Inferior parietal cortex (tissue), 1 donor: ENCODE measurements at regions not wholly inside any gene's neighbourhood (a gene's known extent, or its start where the extent isn't known, plus 50 kb on each side); places are given as distances from the start of the nearest gene placed in this dataset.
"Not testable (repeated sequence)": the region's sequence is repeated elsewhere in the genome, so short reads cannot be mapped to it uniquely, and the experiment has no call there.

Experiments used
- DNase-seq: peaks from one replicate; pipeline ENCODE4 v3.0.0-alpha.2; 2016; ENCODE audit errors: extremely low spot score

DNA sequence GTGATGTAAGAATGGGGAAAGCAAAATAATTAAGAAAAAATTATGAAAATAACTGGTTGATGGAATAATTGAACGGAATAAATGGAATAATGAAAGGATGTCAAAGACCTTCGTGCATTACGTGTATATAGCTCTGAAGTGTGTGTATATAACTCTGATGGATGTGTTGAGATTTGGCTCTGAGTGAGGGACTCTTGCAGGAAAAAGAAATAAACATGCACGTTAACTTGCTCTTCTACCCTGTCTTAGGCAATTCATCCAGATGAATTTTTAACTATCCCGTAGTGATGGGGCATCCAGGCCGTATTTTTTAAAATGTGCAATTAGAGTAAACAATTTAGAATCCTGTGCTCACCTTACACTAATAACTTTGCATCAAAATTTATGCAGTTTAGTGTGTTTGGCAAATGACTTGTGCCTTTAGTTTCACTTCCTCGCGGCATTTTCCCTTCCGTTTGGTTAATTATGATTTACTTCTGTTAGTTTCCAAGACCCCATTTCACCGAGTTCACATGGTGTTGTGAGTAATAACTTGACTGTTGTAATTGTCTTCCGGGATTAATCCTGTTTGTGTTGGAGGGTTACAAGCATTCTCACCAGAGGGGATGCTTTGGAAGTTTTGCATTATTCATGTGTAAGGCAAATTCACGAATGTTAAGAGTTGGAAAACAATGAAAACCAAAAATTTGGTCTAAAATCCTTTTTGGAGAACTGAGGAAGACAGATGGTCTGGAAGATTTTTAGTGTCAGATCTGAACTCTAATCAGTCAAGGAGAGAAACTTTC lies 256.5 kb upstream of the FAT1 start:
- no peak for DNase-seq

DNA sequence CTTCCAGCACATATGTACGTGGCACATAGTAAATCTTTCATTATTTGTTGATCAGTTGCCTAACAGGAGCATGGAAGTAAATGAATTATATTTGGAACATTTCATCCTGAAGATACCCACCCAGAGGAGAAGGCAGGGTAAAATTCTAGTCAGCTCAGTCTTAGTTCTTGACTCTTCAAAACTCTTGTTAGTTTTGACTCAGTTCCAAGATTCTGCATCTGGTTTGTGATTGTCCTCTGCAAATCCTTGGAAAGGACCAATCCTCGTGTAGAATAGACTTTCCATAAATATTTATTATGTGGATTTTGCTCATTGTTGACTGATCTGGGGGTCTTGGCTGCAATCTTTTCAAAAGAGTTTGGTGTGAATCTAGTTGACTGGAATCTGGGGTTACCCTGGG lies 257.5 kb upstream of the FAT1 start:
- DNase-seq: no peak

DNA sequence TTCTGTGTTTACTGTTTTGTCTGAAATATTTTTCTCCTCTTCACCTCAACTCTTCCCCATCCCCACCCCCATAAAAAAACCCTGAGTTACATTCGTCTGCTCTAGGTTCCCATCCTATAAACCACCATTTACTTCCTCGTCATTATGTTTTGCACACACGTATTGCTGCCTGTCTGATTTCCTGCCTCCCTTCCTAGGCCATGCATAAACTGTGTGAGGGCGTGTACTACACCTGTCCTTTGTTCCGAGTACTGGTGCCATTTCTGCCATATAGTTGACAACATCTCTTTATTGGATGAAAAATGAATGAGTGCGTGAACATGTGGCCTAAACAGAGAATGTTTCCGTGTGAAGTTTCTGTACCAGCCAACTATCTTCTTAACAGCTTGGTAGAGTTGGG lies 258.5 kb upstream of the FAT1 start:
- DNase-seq: no peak

DNA sequence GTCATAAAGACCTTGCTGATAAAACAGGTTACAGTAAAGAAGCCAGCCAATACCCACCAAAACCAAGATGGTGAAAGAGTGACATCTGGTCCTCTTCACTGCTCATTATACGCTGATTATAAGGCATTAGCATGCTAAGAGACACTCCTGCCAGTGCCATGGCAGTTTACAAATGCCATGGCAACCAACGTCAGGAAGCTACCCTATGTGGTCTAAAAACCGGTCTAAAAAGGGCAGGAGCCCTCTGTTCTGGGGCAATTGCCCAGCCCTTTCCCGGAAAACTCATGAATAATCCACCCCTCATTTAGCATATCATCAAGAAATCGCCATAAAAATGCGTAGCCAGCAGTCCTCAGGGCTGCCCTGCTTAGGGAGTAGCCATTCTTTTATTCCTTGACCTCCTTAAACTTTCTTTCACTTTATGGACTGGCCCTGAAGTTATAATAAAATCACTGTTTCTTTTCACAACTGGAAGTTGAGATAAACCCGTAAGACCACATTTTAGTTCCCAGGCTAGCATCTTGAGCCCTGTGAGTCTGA lies 260.5 kb upstream of the FAT1 start:
- no peak for DNase-seq

DNA sequence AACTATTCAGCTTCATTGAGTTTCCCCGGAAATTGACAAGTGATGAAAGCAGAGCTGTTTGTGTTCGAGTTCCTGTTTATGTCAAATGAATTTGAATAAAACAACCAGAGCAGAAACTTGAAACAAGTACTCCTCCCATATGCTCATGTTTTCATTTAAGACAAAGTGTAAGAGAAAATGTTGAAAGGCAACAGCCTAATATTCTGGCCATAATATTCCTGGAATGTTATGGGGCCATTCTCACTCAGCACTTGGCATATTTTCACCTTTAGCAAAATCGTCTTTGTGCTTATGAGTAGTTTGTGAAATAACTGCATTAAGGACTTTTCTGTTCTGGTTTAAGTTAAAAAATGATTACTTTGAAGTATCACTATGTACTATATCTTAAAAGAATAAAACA lies 276.0 kb upstream of the FAT1 start:
- DNase-seq: no peak

DNA sequence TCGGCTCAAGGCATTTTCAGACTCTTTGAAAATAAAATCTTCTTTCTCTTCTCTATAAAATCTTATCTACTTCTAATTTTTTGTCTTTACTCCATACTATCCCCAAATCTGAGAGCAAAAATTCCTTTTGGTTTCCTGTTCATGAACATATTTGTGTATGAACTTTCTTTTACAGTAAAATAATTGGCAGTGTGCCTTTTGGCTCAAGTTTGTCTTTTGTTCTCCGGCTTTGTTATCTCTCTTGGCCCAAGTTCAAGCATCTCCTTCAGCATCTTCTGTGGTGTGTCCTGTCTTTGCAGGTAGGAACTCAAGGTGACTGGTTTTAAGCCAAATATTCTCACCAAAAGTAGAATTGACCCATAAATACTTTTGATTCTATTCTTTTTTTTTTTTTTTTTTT lies 276.6 kb upstream of the FAT1 start:
- DNase-seq: no peak

DNA sequence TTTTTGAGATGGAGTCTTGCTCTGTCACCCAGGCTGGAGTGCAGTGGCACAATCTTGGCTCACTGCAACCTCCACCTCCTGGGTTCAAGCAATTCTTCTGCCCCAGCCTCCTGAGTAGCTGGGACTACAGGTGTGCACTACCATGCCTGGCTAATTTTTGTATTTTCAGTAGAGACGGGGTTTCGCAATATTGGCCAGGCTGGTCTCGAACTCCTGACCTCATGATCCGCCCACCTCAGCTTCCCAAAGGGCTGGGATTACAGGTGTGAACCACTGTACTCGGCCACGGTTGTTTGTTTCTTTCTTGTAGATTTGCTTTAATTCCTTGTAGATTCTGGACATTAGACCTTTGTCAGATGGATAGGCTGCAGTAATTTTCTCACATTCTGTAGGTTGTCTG lies 278.5 kb upstream of the FAT1 start:
- DNase-seq: not testable (repeated sequence)

DNA sequence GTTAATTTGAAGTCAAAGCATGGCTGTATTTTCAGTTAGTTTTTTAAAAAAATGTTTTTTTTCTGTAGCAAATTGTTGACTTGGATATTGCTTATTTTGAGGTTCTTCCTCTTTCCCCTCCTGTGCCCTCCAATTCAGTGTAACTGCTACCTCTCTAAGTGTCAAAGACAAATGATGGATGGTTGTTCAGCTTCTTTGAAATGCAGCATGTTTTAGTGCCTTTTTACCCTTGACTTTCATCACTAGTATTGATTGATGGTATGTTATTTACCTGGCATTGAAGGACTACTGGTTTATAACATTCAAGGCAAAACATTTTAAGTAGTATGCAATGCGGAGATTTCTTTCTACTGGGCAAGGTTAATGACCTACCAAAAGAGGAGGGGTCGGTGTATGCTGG lies 281.0 kb upstream of the FAT1 start:
- no peak for DNase-seq

DNA sequence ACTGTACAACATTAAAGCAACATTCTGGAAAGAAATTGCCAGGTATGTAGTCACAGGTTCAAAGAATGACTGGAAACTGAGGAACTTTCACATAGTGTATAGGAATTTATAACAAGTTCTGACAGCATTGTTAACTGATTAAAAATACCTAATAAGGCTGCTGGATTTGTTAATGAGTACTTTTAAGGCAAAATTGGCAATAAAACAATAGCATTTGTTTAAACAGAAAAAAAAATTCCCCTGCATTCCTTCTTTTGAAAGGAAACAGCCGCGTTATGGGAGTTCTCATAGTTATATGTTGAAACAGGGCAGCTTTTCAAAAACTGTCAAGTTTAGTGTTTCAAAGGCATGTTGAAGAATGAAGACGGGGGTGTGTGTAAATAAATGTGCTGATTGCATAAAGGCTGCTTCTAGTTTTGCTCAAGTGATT lies 282.5 kb upstream of the FAT1 start:
- no peak for DNase-seq

DNA sequence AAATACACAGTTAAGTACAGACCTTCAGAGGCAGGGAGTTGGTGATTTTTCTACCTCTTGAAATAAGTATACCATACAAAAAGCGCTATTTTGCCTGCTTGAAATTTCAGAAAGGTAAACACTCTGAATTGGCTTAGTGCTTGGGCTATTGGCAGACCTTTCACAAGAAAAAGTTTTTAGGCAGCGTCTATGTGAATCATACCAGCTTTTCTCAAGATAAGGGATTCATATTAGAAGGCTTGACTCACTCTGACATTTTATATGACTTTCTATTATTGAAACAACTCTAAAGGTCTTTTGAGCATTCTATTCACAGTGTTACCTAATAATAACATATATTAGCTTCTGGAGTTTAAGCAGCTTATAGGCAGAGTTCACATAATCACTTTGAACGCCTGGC lies 286.4 kb upstream of the FAT1 start:
- no peak for DNase-seq

DNA sequence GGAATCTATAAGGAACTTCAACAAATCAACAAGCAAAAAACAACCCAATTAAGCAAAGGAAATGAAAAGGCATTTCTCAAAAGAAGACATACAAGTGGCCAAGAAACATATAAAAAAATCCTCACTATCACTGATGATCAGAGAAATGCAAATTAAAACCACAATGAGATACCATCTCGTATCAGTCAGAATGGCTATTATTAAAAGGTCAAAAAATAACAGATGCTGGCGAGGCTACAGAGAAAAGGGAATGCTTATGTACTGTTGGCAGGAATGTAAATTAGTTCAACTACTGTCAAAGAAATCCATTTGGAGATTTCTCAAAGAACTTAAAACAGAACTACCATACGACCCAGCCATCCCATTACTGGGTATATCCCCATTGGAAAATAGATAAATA lies 292.4 kb upstream of the FAT1 start:
- DNase-seq: no peak

DNA sequence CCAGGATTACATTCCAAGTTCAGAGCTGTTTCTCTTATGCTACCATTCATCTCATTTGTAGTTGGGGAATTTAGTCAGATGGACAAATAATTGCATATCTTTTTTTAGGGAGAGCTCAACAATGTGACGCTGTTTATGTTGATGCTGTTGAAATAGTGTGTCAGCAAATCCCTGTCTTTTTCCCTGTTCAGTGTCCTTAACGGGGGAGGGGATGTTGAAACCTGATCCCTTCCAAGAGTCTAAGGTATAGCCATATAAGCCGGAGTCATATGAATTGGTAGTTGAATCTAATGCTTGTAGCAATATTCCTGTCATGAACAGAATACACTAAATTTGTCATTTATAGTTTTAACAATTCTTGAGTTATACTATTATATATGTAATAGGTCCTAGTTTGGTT lies 293.5 kb upstream of the FAT1 start:
- no peak for DNase-seq

DNA sequence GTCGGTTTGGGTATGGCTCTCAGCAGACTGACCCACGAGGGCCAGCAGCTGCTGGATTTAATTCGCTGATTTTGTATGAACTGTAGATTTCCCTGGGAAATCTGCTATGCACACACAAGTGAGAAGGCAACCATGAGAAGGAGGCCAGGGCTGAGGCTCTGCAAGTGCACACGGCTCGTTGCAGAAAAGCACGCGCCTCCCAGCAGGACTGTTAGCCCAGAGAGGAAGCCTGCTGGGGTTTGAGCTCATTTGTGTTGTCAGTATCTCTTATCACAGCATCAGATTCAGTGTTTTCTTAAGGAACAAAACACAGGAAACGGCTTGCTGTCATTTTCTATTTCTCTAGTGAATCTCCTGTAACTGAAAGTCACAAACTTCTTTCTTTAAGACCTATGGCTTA lies 296.2 kb upstream of the FAT1 start:
- no peak for DNase-seq

DNA sequence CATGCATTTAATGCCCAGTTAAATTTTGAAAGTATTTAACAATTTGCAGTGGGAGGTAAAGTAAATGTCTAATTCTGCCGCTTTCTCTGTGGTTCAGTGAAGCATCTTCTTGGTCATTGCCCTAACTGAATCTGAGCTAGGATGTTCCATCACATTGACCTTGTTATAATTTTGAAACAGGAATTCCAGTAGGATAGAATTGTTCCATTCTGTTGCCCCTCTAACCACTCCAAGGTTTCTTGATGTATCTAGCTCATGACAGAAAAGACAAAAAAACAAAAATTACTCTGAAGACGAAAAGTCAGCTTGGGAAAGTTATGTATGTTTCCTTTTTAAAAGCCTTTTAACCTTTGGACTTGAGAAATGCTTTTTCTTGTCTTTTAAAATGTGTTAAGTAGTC lies 297.0 kb upstream of the FAT1 start:
- DNase-seq: no peak

DNA sequence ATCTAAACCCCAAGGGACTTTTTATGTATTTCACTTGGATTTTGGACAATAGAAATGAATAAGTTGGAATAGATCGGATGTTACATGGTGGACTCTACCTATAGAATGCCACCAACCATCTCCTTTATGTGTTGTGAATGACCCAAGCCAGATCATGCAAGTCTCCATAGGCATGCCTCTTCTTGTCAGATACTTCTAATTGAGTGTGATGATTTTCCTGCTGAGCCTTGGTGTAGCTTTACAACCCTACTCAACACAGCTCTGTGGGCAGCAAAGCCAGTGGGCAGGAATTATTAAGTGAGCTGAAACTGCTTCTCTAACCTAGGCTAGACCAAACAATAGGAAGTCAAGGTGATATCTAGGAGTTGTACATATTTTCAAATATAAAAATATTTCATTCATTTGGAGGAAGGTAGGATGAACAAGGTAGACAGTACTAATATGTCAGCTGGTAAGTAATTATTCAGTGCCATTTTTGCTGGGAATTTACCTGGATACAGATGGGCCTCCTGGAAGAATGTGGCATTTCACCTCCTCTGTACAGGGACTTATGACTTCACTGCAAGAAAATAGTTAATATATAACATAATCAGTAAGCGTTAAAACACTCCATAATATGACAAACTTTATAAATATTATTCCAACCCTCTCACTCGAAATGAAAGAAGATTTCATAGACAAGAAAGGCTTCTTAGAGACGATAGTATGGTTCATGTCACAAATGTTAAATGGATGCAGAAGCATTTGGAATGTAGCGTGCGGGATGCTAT lies 298.0 kb upstream of the FAT1 start:
- DNase-seq: no peak

DNA sequence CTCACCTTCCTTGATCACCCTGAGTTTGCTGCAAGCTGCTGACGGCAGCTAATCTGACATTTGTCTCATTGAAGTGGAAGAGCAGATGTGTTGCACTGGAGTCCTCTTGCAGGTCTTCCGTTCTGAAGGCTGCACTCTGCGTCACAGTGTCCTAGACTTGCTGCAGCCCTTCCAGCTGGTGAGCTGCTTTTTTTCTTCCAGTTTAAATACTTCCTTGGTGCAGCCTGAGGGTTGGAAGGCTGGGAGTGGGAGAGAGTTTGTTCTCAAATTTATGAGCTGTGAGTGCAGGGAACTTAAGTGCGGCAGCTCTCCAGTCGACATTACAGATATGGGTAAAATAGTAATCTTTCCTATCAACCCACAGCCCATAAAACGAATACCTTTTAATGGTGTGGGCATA lies 303.6 kb upstream of the FAT1 start:
- DNase-seq: no peak

DNA sequence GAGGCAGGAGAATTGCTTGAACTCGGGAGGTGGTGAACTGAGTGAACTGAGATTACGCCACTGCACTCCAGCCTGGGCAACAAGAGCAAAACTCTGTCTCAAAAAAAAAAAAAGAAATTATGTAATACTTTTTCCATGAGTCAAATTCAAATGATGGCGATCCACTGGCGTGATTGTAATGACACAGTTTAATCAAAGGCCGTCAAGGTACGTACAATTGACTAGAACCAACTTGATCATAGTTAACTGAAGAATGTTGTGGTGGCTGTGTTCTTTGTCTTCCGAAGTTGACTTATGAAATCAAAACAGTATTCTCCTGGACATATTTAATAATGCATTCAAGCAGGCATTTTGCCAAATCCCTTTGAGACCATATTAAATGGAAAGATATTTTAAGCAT lies 318.6 kb upstream of the FAT1 start:
- DNase-seq: no peak

DNA sequence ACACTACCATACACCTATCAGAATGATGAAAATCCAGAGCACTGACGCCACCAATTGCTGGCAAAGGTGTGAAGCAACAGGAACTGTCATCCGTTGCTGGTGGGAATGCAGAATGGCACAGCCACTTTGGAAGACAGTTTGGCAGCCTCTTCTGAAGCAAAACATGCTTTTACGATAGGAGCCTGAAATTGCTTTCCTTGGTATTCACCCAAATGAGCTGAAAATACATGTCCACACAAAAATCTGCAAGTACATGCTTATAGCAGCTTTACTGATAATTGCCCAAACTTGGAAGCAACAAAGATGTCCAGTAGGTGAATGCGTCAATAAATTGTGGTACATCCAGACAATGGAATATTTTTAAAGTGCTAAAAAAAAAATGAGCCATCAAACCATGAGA lies 322.8 kb upstream of the FAT1 start:
- DNase-seq: no peak

DNA sequence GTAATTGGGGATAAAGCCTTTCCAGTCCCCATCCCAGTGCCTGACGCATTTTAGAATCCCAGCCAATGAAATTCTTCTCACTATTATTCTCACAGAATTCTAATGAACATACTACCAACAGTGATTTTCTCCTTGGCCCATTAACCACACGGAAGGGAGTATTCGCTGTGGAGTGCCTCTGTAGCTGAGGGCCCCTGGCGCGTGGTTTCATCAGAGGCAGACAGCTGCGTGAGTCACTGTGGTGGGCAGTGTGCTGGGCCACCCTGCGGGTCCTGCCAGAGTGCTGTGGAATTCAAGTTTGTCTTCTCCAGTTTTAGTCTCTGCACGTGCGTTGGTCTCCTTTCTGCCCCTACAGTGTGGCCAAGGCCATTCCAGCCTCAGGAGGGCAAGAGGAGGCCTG lies 335.4 kb upstream of the FAT1 start:
- no peak for DNase-seq

DNA sequence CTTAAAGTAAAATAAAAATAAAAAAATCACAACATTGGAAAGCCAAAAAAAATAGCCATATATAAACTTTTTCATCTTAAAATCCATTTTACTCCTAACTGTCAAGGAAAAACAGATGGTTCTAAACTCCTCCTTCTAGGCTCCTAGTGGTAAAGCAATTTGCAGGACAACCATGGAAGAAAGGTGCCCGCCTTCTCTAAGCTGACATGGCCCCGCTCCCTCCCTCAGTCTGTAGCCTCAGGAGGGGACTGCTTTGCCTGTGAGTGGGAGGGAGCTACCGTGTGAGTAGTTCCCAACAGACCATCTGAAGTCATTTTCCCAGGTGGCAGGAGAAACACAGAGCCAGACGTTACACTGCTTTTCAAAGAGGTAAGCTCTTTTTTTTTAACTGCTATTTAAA lies 336.2 kb upstream of the FAT1 start:
- DNase-seq: no peak

DNA sequence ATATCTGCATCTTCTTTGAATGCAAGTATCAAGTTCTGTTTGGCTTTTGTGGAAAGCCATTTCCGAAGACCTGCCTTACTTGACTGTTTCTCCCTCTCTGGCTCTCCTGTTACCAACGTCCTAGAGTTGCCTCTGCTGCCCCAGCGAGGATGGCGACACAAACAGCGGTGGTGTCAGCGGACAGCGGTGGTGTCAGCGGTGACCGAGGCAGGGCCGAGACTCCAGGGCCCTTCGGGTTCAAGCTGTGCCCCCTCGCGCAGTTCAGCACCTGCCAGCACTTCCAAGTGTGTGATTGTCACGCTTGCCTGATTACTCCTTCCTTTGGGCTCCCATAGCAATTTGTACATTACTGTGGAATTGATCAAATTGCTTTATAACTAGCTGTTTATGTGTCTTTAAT lies 336.9 kb upstream of the FAT1 start:
- DNase-seq: no peak

DNA sequence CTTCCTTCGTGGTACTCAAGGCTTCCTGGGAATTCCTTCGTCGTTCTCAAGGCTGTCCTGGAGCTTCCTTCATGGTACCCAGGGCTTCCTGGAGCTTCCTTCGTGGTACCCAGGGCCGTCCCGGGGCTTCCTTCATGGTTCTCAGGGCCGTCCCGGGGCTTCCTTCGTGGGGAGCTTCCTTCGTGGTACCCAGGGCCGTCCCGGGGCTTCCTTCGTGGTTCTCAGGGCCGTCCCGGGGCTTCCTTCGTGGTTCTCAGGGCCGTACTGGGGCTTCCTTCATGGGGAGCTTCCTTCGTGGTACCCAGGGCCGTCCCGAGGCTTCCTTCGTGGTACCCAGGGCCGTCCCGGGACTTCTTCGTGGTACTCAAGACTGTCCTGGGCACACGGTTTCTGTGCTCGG lies 339.6 kb upstream of the FAT1 start:
- no peak for DNase-seq

DNA sequence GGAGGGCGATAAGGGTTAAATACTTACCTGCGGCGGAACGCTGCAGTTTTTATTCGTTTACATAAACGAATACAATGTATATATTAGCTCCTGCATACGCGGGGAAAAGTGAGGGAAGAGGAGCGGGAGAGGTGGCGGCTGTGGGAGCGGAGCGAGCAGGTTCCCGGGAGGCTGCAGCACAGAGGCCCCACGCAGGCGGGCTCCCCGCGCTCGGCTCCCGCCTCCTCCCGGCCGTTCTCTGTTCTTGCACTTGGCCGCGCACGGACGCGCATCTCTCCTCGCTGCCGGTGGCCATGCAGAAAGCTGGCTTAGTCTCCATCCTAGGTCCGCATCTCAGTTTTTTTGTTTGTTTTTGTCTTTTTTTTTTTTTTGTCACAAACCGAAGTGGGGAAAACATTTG lies 340.4 kb upstream of the FAT1 start:
- DNase-seq: no peak
